ENCODE measurements at regions not wholly inside any gene's neighbourhood (a gene's known extent, or its start where the extent isn't known, plus 50 kb on each side); places are given as distances from the start of the nearest gene placed in this dataset.

DNA sequence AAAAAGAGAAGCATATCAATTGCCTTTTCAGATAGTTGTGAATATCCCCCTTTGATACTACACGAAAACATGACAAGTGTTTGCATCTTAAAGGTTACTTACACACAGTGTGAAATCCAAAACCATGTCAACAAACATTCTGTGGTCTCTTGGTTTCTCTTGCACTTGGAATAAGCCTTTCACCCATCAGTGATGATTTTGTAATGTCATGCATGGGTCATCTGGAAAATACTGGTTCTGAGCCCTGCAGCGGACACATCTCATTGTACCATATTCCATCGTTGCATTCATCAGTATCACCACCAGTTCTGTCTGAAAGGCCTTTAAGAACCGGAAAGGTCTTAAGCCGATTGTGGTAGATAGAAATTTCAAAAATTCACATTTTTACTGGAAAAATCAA, 65.4 kb upstream of the SOX1 start:
- POLR2A ChIA-PET = no interaction called here
- no peaks in the 10 kb centered on the region for H3K27me3 Mint-ChIP-seq
- no peaks in the 10 kb centered on the region for H3K36me3 Mint-ChIP-seq (ENCODE audit: low read depth)
- CTCF ChIA-PET = no interaction called here
- H3K27ac Mint-ChIP-seq = no peak overlapping the region
- DNase-seq (no peak), ATAC-seq (ENCODE audit: low read depth) (no peak)
- peaks cover 3% of the 10 kb centered on the region for H3K9me3 Mint-ChIP-seq
- H3K4me1 Mint-ChIP-seq = no peaks in the 10 kb centered on the region
- H3K4me3 Mint-ChIP-seq = no peak overlapping the region
- no peak for TF ChIP-seq CTCF (IDR thresholded peaks at IDR 0.05)
- intact Hi-C loops (cut with micrococcal nuclease) = no loop called here

DNA sequence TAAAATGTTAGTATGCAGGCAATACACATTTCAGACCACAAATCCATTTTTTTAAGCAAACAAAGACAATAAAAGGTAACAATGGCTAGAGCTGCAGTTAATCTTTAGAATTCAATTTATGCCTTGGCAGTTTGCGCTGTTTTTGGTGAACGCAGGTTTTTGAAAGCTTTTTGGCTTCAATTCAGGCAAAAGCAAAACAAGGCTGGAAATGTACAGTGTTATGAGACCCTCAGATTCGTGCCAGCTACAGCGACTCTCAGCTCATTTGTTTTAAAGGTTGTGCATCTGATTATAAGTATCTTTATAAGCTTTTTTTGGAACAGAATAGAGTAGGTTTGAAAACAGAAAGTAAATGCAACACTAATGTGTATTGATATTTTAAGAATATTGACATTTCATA, 63.6 kb upstream of the SOX1 start:
- ChIA-PET POLR2A (interaction anchor here (0.5 kb wide), 1 partner anchor 13 kb away, joined by 5 read pairs; no protein-coding TSS in a partner anchor), CTCF (no interaction called here)
- Mint-ChIP-seq H3K27ac (no peak overlapping the region), H3K27me3 (no peaks in the 10 kb centered on the region), H3K36me3 (ENCODE audit: low read depth) (no peaks in the 10 kb centered on the region), H3K4me3 (no peak overlapping the region), H3K9me3 (peaks cover 3% of the 10 kb centered on the region), H3K4me1 (no peaks in the 10 kb centered on the region)
- DNase-seq (no peak), ATAC-seq (ENCODE audit: low read depth) (no peak)
- intact Hi-C loops (cut with micrococcal nuclease) = no loop called here
- no peak for TF ChIP-seq CTCF (IDR thresholded peaks at IDR 0.05)

DNA sequence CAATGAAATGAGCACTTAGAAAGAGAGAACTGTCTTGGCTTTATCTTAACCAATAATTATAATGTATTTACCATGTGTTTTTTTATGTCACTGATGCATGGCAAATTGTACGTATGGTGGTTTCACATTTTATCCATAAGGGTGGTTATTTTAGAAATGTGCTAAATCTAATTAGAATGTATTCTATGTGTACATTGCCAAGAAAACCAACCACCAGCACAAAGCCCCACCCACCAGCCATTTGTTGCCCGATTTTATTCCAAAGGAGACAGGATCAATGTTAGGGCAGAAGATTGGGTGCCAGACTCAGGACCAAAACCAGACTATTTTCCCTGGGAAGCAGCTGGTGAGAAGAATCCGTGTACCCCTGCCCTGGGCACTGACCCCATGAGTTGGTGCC, 63.0 kb upstream of the SOX1 start:
- peaks cover 3% of the 10 kb centered on the region for H3K9me3 Mint-ChIP-seq
- no peak for DNase-seq
- H3K27ac Mint-ChIP-seq = no peak overlapping the region
- no peak for ATAC-seq (ENCODE audit: low read depth)
- TF ChIP-seq CTCF (IDR thresholded peaks at IDR 0.05) = no peak
- H3K4me1 Mint-ChIP-seq = no peaks in the 10 kb centered on the region
- CTCF ChIA-PET = no interaction called here
- POLR2A ChIA-PET = interaction anchor here (0.5 kb wide), 1 partner anchor 13 kb away, joined by 5 read pairs; no protein-coding TSS in a partner anchor
- H3K4me3 Mint-ChIP-seq = no peak overlapping the region
- intact Hi-C loops (cut with micrococcal nuclease) = no loop called here
- no peaks in the 10 kb centered on the region for H3K27me3 Mint-ChIP-seq
- no peaks in the 10 kb centered on the region for H3K36me3 Mint-ChIP-seq (ENCODE audit: low read depth)

GRCh38 chr13:112005925-112006324, 61.0 kb upstream of the SOX1 start:
- POLR2A ChIA-PET = no interaction called here
- Mint-ChIP-seq H3K4me3 (no peak overlapping the region), H3K27me3 (no peaks in the 10 kb centered on the region), H3K4me1 (no peaks in the 10 kb centered on the region), H3K9me3 (peaks cover 3% of the 10 kb centered on the region), H3K36me3 (ENCODE audit: low read depth) (no peaks in the 10 kb centered on the region), H3K27ac (no peak overlapping the region)
- DNase-seq (no peak), ATAC-seq (ENCODE audit: low read depth) (no peak)
- intact Hi-C loops (cut with micrococcal nuclease) = no loop called here
- CTCF ChIA-PET = no interaction called here
- TF ChIP-seq CTCF (IDR thresholded peaks at IDR 0.05) = no peak

DNA sequence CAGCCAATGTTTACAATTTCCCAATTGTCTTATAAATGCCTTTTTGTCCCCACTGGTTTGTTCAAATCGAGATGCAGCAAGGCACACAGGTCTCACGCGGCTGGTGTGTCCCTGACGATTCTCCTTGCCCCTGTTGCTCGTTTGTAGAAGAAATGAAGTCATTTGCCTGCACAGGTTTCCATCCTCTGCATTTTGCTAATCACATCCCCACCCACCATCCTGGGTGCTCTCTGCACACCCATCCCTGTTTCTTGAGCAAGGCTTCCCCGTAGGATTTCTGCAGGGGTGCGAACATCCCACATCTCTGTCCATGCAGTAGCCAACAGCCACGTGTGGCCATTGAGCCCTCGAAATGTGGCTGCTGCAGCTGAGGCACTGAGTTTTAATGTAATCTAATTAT, 59.8 kb upstream of the SOX1 start:
- no peak for TF ChIP-seq CTCF (IDR thresholded peaks at IDR 0.05)
- intact Hi-C loops (cut with micrococcal nuclease) = no loop called here
- DNase-seq = no peak
- H3K9me3 Mint-ChIP-seq = peaks cover 3% of the 10 kb centered on the region
- H3K27ac Mint-ChIP-seq = no peak overlapping the region
- POLR2A ChIA-PET = no interaction called here
- H3K27me3 Mint-ChIP-seq = no peaks in the 10 kb centered on the region
- no peaks in the 10 kb centered on the region for H3K36me3 Mint-ChIP-seq (ENCODE audit: low read depth)
- CTCF ChIA-PET = no interaction called here
- no peak for ATAC-seq (ENCODE audit: low read depth)
- H3K4me3 Mint-ChIP-seq = no peak overlapping the region
- no peaks in the 10 kb centered on the region for H3K4me1 Mint-ChIP-seq
